HG02970 (cell line): ENCODE measurements at regions not wholly inside any gene's neighbourhood (a gene's known extent, or its start where the extent isn't known, plus 50 kb on each side); places are given as distances from the start of the nearest gene placed in this dataset.

ENCODE experiments used
- ATAC-seq: cut with Tn5 transposase; IDR thresholded peaks from one replicate; pipeline ENCODE4 v1.9.1; 2021; ENCODE audit warnings: mild to moderate bottlenecking, moderate library complexity, moderate number of reproducible peaks; ENCODE audit not compliant: unreplicated experiment, low FRiP score

- ATAC-seq = no peak
Observed at GRCh38 chr4:138897811-138898226, 117.8 kb upstream of the NOCT start.

- no peak for ATAC-seq
Observed at GRCh38 chr4:138894709-138895108, 120.9 kb upstream of the NOCT start.

GRCh38 chr4:138894011-138894410, 121.6 kb upstream of the NOCT start:
- no peak for ATAC-seq

- no peak for ATAC-seq
Observed at GRCh38 chr4:138892483-138893407, 122.8 kb upstream of the NOCT start.

GRCh38 chr4:138891631-138892031, 124.0 kb upstream of the NOCT start:
- ATAC-seq = no peak

- ATAC-seq = no peak
Observed at GRCh38 chr4:138890891-138891570, 124.5 kb upstream of the NOCT start.

- ATAC-seq = no peak
Observed at GRCh38 chr4:138889216-138889615, 126.4 kb upstream of the NOCT start.

- ATAC-seq = no peak
Observed at GRCh38 chr4:138887741-138888140, 127.8 kb upstream of the NOCT start.

- ATAC-seq = no peak
Observed at GRCh38 chr4:138887341-138887740, 128.2 kb upstream of the NOCT start.

GRCh38 chr4:138879757-138880156, 135.8 kb upstream of the NOCT start:
- ATAC-seq = no peak

- ATAC-seq = no peak
Observed at GRCh38 chr4:138875891-138876608, 139.5 kb upstream of the NOCT start.

GRCh38 chr4:138871555-138871875, 144.1 kb upstream of the NOCT start:
- ATAC-seq = no peak

- no peak for ATAC-seq
Observed at GRCh38 chr4:138870737-138871554, 144.6 kb upstream of the NOCT start.

GRCh38 chr4:138869631-138870030, 145.9 kb upstream of the NOCT start:
- no peak for ATAC-seq

GRCh38 chr4:138869165-138869564, 146.4 kb upstream of the NOCT start:
- no peak for ATAC-seq

- ATAC-seq = no peak
Observed at GRCh38 chr4:138868562-138868961, 147.0 kb upstream of the NOCT start.

- no peak for ATAC-seq
Observed at GRCh38 chr4:138867404-138867803, 148.2 kb upstream of the NOCT start.

GRCh38 chr4:138866314-138866713, 149.3 kb upstream of the NOCT start:
- no peak for ATAC-seq

GRCh38 chr4:138865765-138866164, 149.8 kb upstream of the NOCT start:
- ATAC-seq = no peak

GRCh38 chr4:138864961-138865720, 150.4 kb upstream of the NOCT start:
- ATAC-seq = no peak
